SK-N-SH treated with all-trans-retinoic acid at 6 μM for 48 hours (cell line): ENCODE measurements at regions not wholly inside any gene's neighbourhood (a gene's known extent, or its start where the extent isn't known, plus 50 kb on each side); places are given as distances from the start of the nearest gene placed in this dataset.

ENCODE experiments used
- ESRRG ChIP-seq: fragments of 250-450 bp; sonication (Bioruptor Pico); IDR thresholded peaks from 2 replicates; pipeline ENCODE4 v1.6.1; 2021; ENCODE audit warnings: mild to moderate bottlenecking
- OSR1 ChIP-seq: fragments of 250-450 bp; sonication (Bioruptor Pico); IDR thresholded peaks from 2 replicates; pipeline ENCODE4 v1.8.0; 2022; ENCODE audit warnings: moderate library complexity, mild to moderate bottlenecking, inconsistent platforms
- RARB ChIP-seq: fragments of 250-450 bp; sonication (Bioruptor Pico); IDR thresholded peaks from 2 replicates; pipeline ENCODE4 v1.8.0; 2021; ENCODE audit warnings: mild to moderate bottlenecking, moderate library complexity
- TOX ChIP-seq: fragments of 250-450 bp; sonication (Bioruptor Pico); IDR thresholded peaks from 2 replicates; pipeline ENCODE4 v1.8.0; 2021; ENCODE audit warnings: mild to moderate bottlenecking, moderate library complexity, borderline replicate concordance
- ZC3H10 ChIP-seq: fragments of 250-450 bp; sonication (Bioruptor Pico); IDR thresholded peaks from 2 replicates; pipeline ENCODE4 v1.5.1; 2021; ENCODE audit warnings: mild to moderate bottlenecking, moderate library complexity
- ZFP3 ChIP-seq: fragments of 250-450 bp; sonication (Bioruptor Pico); IDR thresholded peaks from 2 replicates; pipeline ENCODE4 v1.5.0; 2020; ENCODE audit warnings: mild to moderate bottlenecking, moderate library complexity
- ZFP30 ChIP-seq: fragments of 450-650 bp; formaldehyde crosslinking; IDR thresholded peaks from 2 replicates; pipeline ENCODE4 v1.5.0; 2022; ENCODE audit warnings: mild to moderate bottlenecking, moderate library complexity
- ZNF70 ChIP-seq: fragments of 450-650 bp; formaldehyde crosslinking; IDR thresholded peaks from 2 replicates; pipeline ENCODE4 v1.5.0; 2020; ENCODE audit warnings: mild to moderate bottlenecking, moderate library complexity
- ZNF8 ChIP-seq: fragments of 450-650 bp; formaldehyde crosslinking; IDR thresholded peaks from 2 replicates; pipeline ENCODE4 v1.5.0; 2020; ENCODE audit warnings: mild to moderate bottlenecking, moderate library complexity
- TF ChIP-seq, protein P1 (sequence below): fragments of 250-450 bp; sonication (Bioruptor Pico); IDR thresholded peaks from 2 replicates; pipeline ENCODE4 v1.5.1; 2021; ENCODE audit warnings: mild to moderate bottlenecking, moderate library complexity
- TF ChIP-seq, protein P2 (sequence below): fragments of 250-450 bp; sonication (Bioruptor Pico); IDR thresholded peaks from 2 replicates; pipeline ENCODE4 v1.8.0; 2020; ENCODE audit warnings: mild to moderate bottlenecking, moderate library complexity, borderline replicate concordance

DNA sequence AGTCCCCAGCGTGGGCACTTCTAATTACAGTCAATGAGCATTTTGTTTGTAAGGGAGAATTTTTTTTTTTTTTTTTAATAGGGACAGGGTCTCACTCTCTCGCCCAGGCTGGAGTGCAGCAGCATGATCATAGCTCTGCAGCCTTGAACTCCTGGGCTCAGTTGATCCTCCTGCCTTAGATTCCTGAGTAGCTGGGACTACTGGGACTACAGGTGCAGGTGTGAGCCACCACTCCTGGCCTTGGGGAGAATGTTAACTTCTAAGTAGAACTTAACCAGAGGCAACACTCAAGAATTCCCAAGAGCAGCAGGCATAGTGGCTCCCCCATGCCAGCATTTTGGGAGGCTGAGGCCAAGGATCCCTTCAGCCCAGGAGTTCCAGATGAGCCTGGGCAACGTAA lies 52.9 kb upstream of the ZNF217 start:
- TF ChIP-seq, protein P1, sequence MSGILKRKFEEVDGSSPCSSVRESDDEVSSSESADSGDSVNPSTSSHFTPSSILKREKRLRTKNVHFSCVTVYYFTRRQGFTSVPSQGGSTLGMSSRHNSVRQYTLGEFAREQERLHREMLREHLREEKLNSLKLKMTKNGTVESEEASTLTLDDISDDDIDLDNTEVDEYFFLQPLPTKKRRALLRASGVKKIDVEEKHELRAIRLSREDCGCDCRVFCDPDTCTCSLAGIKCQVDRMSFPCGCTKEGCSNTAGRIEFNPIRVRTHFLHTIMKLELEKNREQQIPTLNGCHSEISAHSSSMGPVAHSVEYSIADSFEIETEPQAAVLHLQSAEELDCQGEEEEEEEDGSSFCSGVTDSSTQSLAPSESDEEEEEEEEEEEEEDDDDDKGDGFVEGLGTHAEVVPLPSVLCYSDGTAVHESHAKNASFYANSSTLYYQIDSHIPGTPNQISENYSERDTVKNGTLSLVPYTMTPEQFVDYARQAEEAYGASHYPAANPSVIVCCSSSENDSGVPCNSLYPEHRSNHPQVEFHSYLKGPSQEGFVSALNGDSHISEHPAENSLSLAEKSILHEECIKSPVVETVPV (CRISPR knock-in tag), result no peak
- TF ChIP-seq TOX (no peak), ZNF70 (CRISPR knock-in tag) (no peak), ZNF8 (CRISPR knock-in tag) (no peak), ZFP3 (CRISPR knock-in tag) (no peak), RARB (CRISPR knock-in tag) (no peak), ESRRG (CRISPR knock-in tag) (no peak), ZFP30 (CRISPR knock-in tag) (no peak), ZC3H10 (no peak), OSR1 (CRISPR knock-in tag) (no peak)
- TF ChIP-seq, protein P2, sequence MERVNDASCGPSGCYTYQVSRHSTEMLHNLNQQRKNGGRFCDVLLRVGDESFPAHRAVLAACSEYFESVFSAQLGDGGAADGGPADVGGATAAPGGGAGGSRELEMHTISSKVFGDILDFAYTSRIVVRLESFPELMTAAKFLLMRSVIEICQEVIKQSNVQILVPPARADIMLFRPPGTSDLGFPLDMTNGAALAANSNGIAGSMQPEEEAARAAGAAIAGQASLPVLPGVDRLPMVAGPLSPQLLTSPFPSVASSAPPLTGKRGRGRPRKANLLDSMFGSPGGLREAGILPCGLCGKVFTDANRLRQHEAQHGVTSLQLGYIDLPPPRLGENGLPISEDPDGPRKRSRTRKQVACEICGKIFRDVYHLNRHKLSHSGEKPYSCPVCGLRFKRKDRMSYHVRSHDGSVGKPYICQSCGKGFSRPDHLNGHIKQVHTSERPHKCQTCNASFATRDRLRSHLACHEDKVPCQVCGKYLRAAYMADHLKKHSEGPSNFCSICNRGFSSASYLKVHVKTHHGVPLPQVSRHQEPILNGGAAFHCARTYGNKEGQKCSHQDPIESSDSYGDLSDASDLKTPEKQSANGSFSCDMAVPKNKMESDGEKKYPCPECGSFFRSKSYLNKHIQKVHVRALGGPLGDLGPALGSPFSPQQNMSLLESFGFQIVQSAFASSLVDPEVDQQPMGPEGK, result no peak
